ENCODE measurements at regions not wholly inside any gene's neighbourhood (a gene's known extent, or its start where the extent isn't known, plus 50 kb on each side); places are given as distances from the start of the nearest gene placed in this dataset.

DNA sequence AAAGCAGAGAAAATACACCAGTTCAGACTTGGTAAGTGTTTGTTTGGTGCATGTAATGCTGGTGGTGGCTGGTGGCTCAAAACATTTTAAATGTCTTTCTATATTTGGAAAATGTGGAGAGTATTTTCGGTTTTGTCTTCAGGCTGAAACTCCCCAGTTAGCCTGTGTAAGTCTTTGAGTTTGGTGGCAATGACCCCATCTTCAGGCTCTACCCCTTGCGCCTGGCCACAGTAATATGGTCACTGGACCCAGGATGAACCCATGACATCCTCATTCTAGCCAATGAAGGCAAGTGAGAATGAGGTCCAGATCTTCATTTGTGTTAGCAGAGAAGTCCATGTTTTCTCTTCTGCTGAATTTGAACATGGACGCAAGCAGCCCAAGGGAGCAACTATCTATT, 422.6 kb downstream of the BRINP1 start:
- Histone ChIP-seq H3K27me3 (ENCODE audit: insufficient read depth, low read depth) (no peaks in the 10 kb centered on the region), H3K36me3 (ENCODE audit: low read depth) (no peaks in the 10 kb centered on the region), H3K79me2 (ENCODE audit: low read depth) (no peaks in the 10 kb centered on the region), H3K4me2 (no peak overlapping the region), H2AFZ (no peak overlapping the region), H3F3A (ENCODE audit: insufficient read depth, low read depth) (no peaks in the 10 kb centered on the region), H3K27ac (no peak overlapping the region), H3K9me2 (ENCODE audit: insufficient read depth) (no peaks in the 10 kb centered on the region), H3K4me3 (no peak overlapping the region), H3K9me3 (ENCODE audit: insufficient read depth, low read depth) (no peaks in the 10 kb centered on the region), H4K20me1 (ENCODE audit: insufficient read depth) (no peaks in the 10 kb centered on the region), H3K4me1 (replicated peaks; ENCODE audit: insufficient read depth) (no peaks in the 10 kb centered on the region)
- POLR2A ChIA-PET (ENCODE audit: unreplicated experiment), result no interaction called here
- CTCF ChIA-PET, result no interaction called here
- BruUV-seq (replicated peaks), result no TSS peak
- TF ChIP-seq EZH2 (IDR thresholded peaks at IDR 0.05; ENCODE audit: low read depth), result no peak
- TF ChIP-seq, protein P1, sequence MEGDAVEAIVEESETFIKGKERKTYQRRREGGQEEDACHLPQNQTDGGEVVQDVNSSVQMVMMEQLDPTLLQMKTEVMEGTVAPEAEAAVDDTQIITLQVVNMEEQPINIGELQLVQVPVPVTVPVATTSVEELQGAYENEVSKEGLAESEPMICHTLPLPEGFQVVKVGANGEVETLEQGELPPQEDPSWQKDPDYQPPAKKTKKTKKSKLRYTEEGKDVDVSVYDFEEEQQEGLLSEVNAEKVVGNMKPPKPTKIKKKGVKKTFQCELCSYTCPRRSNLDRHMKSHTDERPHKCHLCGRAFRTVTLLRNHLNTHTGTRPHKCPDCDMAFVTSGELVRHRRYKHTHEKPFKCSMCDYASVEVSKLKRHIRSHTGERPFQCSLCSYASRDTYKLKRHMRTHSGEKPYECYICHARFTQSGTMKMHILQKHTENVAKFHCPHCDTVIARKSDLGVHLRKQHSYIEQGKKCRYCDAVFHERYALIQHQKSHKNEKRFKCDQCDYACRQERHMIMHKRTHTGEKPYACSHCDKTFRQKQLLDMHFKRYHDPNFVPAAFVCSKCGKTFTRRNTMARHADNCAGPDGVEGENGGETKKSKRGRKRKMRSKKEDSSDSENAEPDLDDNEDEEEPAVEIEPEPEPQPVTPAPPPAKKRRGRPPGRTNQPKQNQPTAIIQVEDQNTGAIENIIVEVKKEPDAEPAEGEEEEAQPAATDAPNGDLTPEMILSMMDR (conservative IDR thresholded peaks at IDR 0.05), result no peak
- intact Hi-C loops (cut with micrococcal nuclease; ENCODE audit: unreplicated experiment), result no loop called here
- no peak for DNase-seq

DNA sequence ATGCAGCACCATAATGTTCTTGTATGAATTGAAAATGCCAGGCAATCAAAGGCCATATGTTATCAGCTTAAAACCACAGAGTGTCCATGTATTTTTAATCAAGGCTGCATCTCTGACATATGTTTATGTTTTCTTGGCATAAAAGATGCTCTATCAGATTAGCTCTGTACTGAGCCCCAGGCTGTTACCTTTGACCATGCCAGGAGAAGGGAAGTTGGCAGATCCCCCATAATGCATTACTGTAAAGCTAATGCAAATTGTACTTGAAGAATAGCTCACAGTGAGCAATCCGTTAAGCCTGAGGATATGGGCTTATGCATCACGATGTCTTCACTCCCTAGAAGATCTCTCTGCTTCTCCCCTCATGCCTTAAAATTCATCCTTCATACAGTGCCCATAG, 414.4 kb downstream of the BRINP1 start:
- DNase-seq, result no peak
- Histone ChIP-seq H3K4me2 (no peak overlapping the region), H3K27ac (no peak overlapping the region), H2AFZ (no peak overlapping the region), H3K79me2 (ENCODE audit: low read depth) (no peaks in the 10 kb centered on the region), H3K4me1 (replicated peaks; ENCODE audit: insufficient read depth) (no peaks in the 10 kb centered on the region), H3K9me2 (ENCODE audit: insufficient read depth) (no peaks in the 10 kb centered on the region), H3F3A (ENCODE audit: insufficient read depth, low read depth) (no peaks in the 10 kb centered on the region), H3K4me3 (no peak overlapping the region), H4K20me1 (ENCODE audit: insufficient read depth) (no peaks in the 10 kb centered on the region), H3K27me3 (ENCODE audit: insufficient read depth, low read depth) (no peaks in the 10 kb centered on the region), H3K9me3 (ENCODE audit: insufficient read depth, low read depth) (no peaks in the 10 kb centered on the region), H3K36me3 (ENCODE audit: low read depth) (no peaks in the 10 kb centered on the region)
- TF ChIP-seq, protein P1 (conservative IDR thresholded peaks at IDR 0.05), result no peak
- TF ChIP-seq EZH2 (IDR thresholded peaks at IDR 0.05; ENCODE audit: low read depth), result no peak
- ChIA-PET POLR2A (ENCODE audit: unreplicated experiment) (no interaction called here), CTCF (no interaction called here)
- no TSS peak for BruUV-seq (replicated peaks)
- intact Hi-C loops (cut with micrococcal nuclease; ENCODE audit: unreplicated experiment), result no loop called here

DNA sequence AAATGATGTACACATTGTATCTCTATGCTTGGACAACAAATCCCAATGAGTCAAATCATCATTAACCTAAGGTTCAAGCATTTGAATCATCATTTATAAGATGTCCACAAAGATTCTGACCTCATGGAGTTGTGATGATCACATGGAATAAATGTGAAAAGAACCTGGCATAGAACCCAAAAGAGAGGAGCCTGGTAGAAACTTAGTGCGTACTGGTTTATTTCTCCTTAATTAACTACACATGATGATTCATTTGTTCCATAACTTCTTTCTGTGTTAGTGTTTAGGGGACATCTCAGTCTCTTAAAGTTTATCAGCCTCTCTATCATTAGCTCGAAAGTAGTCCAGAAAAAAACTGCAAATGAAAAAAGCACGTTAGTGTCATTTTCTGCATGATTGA, 411.6 kb downstream of the BRINP1 start:
- ChIA-PET CTCF (interaction anchor here (0.6 kb wide), 1 partner anchor 1574 kb away, joined by 11 read pairs; no protein-coding TSS in a partner anchor), POLR2A (ENCODE audit: unreplicated experiment) (no interaction called here)
- no peaks in the 10 kb centered on the region for H3K79me2 ChIP-seq (ENCODE audit: low read depth)
- no TSS peak for BruUV-seq (replicated peaks)
- no peak for DNase-seq
- H3K9me3 ChIP-seq (ENCODE audit: insufficient read depth, low read depth), result no peaks in the 10 kb centered on the region
- H3K4me1 ChIP-seq (replicated peaks; ENCODE audit: insufficient read depth), result no peaks in the 10 kb centered on the region
- no peak overlapping the region for H3K4me3 ChIP-seq
- no peaks in the 10 kb centered on the region for H3K27me3 ChIP-seq (ENCODE audit: insufficient read depth, low read depth)
- no peaks in the 10 kb centered on the region for H3K36me3 ChIP-seq (ENCODE audit: low read depth)
- H3F3A ChIP-seq (ENCODE audit: insufficient read depth, low read depth), result no peaks in the 10 kb centered on the region
- no peak overlapping the region for H3K27ac ChIP-seq
- TF ChIP-seq, protein P1 (conservative IDR thresholded peaks at IDR 0.05), result no peak
- TF ChIP-seq EZH2 (IDR thresholded peaks at IDR 0.05; ENCODE audit: low read depth), result no peak
- H3K9me2 ChIP-seq (ENCODE audit: insufficient read depth), result no peaks in the 10 kb centered on the region
- no peak overlapping the region for H2AFZ ChIP-seq
- H3K4me2 ChIP-seq, result no peak overlapping the region
- no peaks in the 10 kb centered on the region for H4K20me1 ChIP-seq (ENCODE audit: insufficient read depth)
- intact Hi-C loops (cut with micrococcal nuclease; ENCODE audit: unreplicated experiment), result no loop called here
